ENCODE measurements at regions not wholly inside any gene's neighbourhood (a gene's known extent, or its start where the extent isn't known, plus 50 kb on each side); places are given as distances from the start of the nearest gene placed in this dataset.

DNA sequence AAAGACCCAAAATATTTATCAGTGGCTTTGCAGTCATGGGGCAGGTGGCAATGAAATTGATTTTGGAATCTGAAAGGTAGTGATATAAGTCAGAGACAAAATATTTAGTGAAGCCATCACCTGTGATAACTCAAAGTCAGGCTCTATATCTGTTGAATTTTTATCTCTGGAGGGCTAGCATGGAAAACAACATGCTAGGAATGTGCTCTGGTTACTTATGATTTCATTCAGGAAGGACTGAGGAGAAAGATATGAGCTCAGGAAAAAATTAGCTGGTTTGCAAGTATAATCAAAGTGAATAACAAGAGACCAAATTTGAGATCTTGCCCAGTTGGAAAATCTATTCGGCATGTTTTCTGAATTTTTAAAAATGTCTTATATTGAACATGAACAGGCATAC lies 364.6 kb upstream of the LRRC7 start:
- peaks cover 0 to 3% (median 0%) of the 10 kb centered on the region in 4 donors for H3K9me3 ChIP-seq
- peaks cover 0 to 15% (median 6%) of the 10 kb centered on the region in 4 donors for H3K4me1 ChIP-seq
- TF ChIP-seq POLR2A (IDR thresholded peaks at IDR 0.05), result no peak
- no peak for TF ChIP-seq POLR2AphosphoS5 (IDR thresholded peaks at IDR 0.05)
- no peak for TF ChIP-seq EP300 (IDR thresholded peaks at IDR 0.05)
- TF ChIP-seq, protein P1, sequence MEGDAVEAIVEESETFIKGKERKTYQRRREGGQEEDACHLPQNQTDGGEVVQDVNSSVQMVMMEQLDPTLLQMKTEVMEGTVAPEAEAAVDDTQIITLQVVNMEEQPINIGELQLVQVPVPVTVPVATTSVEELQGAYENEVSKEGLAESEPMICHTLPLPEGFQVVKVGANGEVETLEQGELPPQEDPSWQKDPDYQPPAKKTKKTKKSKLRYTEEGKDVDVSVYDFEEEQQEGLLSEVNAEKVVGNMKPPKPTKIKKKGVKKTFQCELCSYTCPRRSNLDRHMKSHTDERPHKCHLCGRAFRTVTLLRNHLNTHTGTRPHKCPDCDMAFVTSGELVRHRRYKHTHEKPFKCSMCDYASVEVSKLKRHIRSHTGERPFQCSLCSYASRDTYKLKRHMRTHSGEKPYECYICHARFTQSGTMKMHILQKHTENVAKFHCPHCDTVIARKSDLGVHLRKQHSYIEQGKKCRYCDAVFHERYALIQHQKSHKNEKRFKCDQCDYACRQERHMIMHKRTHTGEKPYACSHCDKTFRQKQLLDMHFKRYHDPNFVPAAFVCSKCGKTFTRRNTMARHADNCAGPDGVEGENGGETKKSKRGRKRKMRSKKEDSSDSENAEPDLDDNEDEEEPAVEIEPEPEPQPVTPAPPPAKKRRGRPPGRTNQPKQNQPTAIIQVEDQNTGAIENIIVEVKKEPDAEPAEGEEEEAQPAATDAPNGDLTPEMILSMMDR (IDR thresholded peaks at IDR 0.05), result no peak
- intact Hi-C loops (cut with DNase I), result no loop called here
- H3K27me3 ChIP-seq, result no peaks in the 10 kb centered on the region
- WGBS, 2 donors, result 87 to 92% methylated on average over 1 of the region's 1 CpG
- H3K36me3 ChIP-seq, result no peaks in the 10 kb centered on the region
- H3K27ac ChIP-seq, result no peak overlapping the region
- no peak overlapping the region for H3K4me3 ChIP-seq
- DNase-seq, result no peak

DNA sequence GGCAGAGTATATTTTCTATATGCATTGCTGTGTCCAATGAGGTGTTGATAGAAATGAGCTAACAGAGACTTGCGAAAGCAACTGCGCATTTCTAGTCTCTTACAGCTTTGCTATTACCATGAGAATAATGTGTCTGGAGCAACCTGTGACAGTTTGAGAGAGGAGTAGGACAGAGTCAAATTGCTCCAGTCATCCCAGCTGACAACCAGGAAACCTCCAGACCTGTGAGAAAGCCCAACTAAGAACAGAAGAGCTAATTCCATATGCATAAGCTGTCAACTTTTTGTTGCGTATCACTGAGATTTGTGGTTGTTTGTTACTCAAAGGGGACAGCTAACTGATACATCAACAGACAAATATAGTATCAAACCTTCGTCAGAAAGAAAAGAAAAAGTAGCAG lies 354.1 kb upstream of the LRRC7 start:
- no peak for DNase-seq
- intact Hi-C loops (cut with DNase I), result no loop called here
- 91 to 92% methylated on average over 4 of the region's 4 CpGs for WGBS, 2 donors
- H3K36me3 ChIP-seq, result no peaks in the 10 kb centered on the region
- H3K27ac ChIP-seq, result no peak overlapping the region
- no peak overlapping the region for H3K4me3 ChIP-seq
- H3K27me3 ChIP-seq, result no peaks in the 10 kb centered on the region
- H3K9me3 ChIP-seq, result peaks cover 0 to 5% (median 0%) of the 10 kb centered on the region in 4 donors
- TF ChIP-seq POLR2A (IDR thresholded peaks at IDR 0.05) (no peak), POLR2AphosphoS5 (IDR thresholded peaks at IDR 0.05) (no peak), EP300 (IDR thresholded peaks at IDR 0.05) (no peak)
- TF ChIP-seq, protein P1 (IDR thresholded peaks at IDR 0.05), result no peak
- H3K4me1 ChIP-seq, result no peaks in the 10 kb centered on the region

DNA sequence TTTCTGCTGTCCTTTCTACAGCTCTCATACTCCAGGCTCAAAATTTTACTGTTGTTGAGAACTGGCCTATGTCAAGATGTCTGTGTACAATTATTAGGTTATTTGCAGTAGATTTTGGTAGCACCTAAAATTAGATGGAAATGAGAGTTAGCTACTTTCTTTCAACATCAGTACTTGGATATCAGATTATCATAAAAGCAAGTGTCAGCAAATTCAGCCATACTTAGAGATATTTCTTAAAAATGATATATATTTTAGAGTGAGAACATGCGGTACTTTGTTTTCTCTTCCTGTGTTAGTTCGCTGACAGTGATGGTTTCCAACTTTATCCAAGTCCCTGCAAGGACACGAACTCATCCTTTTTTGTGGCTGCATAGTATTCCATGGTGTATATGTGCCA lies 351.8 kb upstream of the LRRC7 start:
- WGBS, 2 donors, result 91% methylated on average over 3 of the region's 3 CpGs
- intact Hi-C loops (cut with DNase I), result no loop called here

DNA sequence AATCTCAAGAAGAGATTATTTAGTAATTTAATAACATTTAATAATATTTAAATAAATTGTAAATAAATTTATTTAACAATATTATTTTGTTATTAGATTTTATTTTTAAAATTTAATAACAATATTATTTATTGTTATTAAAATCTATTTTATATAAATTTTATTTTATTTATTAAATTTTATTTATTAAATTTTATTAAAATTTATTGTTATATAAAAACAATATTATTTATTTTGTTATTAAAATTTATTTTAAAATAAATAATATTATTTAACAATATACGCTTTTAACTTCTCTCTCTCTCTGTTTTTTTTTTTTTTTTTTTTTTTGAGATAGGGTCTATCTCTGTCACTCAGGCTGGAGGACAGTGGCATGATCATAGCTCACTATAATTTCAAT lies 347.1 kb upstream of the LRRC7 start:
- Histone ChIP-seq H3K27me3 (no peaks in the 10 kb centered on the region), H3K9me3 (peaks cover 0 to 5% (median 0%) of the 10 kb centered on the region in 4 donors), H3K4me1 (no peaks in the 10 kb centered on the region), H3K27ac (no peak overlapping the region), H3K36me3 (no peaks in the 10 kb centered on the region), H3K4me3 (no peak overlapping the region)
- intact Hi-C loops (cut with DNase I), result no loop called here
- TF ChIP-seq POLR2A (IDR thresholded peaks at IDR 0.05), result no peak
- TF ChIP-seq, protein P1 (IDR thresholded peaks at IDR 0.05), result no peak
- 81 to 96% methylated on average over 1 of the region's 1 CpG for WGBS, 2 donors
- no peak for DNase-seq

More for the DNA sequence above, 351.8 kb upstream of the LRRC7 start:
- H3K4me3 ChIP-seq, result no peak overlapping the region
- H3K4me1 ChIP-seq, result no peaks in the 10 kb centered on the region
- TF ChIP-seq POLR2AphosphoS5 (IDR thresholded peaks at IDR 0.05), result no peak
- no peak for TF ChIP-seq POLR2A (IDR thresholded peaks at IDR 0.05)
- TF ChIP-seq, protein P1 (IDR thresholded peaks at IDR 0.05), result no peak
- no peak for TF ChIP-seq EP300 (IDR thresholded peaks at IDR 0.05)
- peaks cover 0 to 5% (median 0%) of the 10 kb centered on the region in 4 donors for H3K9me3 ChIP-seq
- H3K27me3 ChIP-seq, result no peaks in the 10 kb centered on the region
- no peak for DNase-seq
- no peaks in the 10 kb centered on the region for H3K36me3 ChIP-seq
- no peak overlapping the region for H3K27ac ChIP-seq

DNA sequence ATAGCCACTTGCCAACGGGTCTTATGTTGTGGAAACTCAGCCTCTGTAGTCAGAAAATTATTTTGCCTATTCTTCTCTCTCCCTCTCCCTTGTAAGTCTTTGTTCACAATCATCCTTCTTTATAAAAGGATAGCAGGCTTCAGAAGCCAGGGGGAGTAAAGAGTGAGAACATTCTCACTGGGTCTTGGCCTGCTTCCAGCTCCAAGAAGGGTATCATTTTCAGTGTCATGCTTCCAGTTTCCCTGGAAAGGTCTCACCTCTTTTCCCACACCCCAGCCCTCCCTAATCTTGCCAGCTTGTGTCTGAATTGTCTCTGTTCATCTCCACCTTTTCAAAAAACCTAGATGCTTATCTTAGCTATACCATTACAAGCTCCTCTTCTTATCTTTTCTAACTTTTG lies 346.2 kb upstream of the LRRC7 start:
- no peak overlapping the region for H3K4me3 ChIP-seq
- no peaks in the 10 kb centered on the region for H3K27me3 ChIP-seq
- no peaks in the 10 kb centered on the region for H3K36me3 ChIP-seq
- WGBS, 2 donors, result 51 to 66% methylated on average over 1 of the region's 1 CpG
- no peak for TF ChIP-seq POLR2AphosphoS5 (IDR thresholded peaks at IDR 0.05)
- intact Hi-C loops (cut with DNase I), result no loop called here
- no peaks in the 10 kb centered on the region for H3K4me1 ChIP-seq
- H3K27ac ChIP-seq, result no peak overlapping the region
- H3K9me3 ChIP-seq, result no peaks in the 10 kb centered on the region
- no peak for DNase-seq

All from sigmoid colon (tissue), 6 donors.